SHP77 treated with DMSO at 0.1 percent for 48 hours (cell line): ENCODE measurements at regions not wholly inside any gene's neighbourhood (a gene's known extent, or its start where the extent isn't known, plus 50 kb on each side); places are given as distances from the start of the nearest gene placed in this dataset.

Experiments used
- DNase-seq: peaks from one replicate; lab custom pipeline; 2025; lab: John Stamatoyannopoulos, UW

DNA sequence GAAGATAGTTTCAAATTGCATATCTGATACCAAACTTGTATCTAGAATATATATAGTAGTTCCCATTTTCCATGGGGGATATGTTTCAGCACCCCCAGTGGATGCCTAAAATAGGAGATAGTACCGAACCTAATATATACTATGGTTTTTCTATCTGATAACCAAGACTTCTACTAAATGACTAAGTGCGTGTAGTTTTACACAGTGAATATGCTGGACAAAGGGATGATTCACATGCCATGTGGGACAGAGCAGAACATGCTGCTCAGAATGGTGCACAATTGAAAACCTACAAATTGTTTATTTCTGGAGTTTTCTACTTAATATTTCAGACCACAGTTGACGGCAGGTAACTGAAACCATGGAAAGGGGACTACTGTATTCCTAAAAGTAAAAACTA is 73.4 kb upstream of the TP63 start:
- no peak for DNase-seq

DNA sequence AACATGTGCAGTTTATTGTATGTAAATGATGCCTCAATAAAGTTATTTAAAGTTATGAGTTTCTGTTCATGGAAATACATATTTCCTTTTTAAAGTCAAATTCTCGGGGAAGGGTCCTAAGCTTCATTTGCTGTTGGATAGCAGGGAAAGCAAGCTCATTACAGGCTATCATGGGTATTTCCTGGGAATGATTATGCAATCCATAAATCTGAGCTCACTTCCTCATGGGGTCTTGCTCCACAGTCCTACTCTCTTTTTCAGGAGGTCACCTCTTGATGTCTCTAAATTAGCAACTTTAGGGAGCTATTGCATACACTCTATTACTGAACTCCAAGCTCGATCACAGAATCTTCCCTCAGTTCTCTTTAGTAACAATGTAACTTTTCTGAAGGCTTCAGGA is 69.9 kb upstream of the TP63 start:
- DNase-seq, result no peak

DNA sequence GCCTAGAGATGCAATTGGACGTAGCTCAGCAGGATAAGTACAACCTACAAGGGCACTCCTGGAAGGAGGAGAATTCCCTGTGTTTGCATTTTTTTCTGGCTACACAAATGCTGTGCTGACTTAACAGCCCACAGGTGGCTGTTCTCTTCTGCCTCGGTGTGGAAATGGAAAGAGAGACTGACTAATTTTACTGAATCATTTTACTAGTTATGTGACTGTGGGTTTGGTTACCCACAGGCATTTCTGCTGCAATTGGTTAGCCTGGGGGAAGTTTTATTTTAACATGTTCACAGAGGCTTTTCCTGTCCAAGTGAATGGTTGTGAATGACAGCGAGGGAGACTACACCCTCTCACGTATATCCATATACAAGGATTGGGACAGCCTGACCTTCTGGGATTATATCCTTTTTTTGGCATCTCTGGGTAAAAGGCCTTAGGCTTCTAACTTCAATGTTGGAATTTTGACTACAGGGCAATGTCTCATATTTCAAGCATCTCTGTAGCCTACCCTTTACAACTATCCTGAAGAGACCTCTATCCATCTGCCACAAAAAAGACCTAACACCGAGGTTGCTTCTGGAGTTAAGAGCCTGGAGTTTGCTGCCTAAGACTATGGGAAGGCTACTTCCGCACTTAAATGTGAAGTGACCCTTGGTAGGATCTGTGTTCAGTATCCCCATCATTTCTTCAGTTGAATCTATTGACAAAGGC is 67.2 kb upstream of the TP63 start:
- DNase-seq, result no peak

DNA sequence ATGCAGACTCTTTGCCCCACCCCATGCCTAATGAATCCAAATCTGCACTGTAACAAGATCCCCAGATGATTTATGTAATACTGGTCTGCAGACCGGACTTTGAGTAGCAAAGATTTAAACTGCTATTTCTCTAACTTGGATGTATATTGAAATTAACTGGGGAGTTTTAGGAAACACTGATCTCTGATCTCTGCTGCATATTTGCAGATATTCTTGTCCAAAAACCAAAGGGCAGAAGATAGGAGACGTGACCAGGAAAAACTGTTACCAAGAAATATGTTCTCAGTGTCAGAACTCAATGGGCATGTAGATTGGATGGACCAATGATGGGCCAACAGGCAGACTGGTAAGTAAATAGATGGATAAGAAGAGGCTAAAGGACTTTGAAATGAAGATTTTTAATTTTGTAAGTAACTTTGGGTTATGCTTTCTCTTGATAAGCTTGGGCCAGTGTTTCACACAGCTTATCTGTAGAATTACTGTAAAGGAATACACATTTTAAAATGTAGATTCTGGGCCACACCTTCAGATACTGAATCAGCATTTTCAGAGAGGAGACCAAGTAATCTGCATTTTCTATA is 64.5 kb upstream of the TP63 start:
- no peak for DNase-seq

DNA sequence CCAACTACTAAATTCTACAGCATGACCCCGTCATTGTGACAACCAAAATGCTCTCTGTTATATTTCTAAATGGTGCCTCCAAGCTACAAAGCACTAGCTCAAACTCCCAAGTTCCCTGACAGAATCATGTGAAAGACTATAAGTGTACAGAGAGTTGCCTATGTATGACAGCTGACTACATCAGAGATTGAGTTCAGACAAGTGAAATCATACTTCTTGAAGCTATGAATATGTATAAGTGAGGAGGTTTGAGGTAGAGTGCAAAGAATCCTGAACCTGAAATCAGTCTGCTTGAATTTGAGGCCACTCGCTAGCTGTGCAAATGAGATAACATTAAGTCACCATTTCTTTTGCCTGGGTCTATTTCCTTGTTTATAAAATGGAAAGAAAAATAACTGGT is 63.9 kb upstream of the TP63 start:
- no peak for DNase-seq

DNA sequence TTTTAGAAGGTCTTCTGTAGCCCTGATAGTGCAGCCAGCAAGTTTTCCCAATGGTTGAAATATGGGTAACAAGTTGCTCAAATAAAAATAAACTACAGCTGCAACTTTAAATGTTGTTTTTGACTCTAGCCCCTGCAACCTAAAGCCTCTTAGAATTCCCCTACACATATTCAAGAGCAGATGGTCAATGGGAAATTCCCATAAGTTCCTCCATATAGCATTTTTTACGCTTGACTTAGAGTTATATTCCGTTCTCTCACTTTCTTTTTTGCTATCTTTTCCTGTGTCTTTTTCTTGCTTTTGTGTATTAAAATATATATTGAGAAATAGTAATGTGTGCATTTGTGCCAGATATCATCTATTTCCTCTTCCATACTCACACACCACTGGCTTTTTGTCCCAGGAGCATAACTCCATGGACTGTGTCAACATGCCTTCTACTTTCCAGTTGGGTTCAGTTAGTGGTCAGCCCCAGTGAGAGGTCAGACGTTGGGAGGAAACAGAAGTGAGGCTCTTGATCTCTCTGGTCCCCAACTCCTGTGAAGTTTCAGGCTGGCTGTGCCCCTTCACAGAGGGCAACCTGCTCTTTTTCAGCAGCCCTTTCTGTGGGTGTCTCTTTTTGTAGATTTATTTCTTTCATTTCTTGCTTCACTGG is 63.3 kb upstream of the TP63 start:
- no peak for DNase-seq

DNA sequence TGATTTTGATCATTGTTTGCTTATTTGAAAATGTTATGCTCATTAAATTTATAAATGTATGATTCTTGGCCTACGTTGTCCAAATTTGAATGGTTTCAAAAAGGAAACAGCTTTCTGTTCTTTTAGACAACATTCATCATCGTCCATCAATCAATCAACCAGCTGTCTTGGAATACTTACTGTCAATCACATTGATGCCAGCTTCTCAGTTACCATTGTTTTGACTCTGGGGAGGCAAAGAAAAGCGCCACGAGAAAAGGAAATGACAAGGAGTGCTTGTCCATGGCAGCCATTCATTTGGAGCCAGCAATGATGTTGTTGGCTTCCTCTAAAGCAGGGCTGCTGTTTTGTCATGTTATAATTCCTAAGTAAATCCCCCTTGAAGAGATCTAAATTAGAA is 62.2 kb upstream of the TP63 start:
- no peak for DNase-seq

DNA sequence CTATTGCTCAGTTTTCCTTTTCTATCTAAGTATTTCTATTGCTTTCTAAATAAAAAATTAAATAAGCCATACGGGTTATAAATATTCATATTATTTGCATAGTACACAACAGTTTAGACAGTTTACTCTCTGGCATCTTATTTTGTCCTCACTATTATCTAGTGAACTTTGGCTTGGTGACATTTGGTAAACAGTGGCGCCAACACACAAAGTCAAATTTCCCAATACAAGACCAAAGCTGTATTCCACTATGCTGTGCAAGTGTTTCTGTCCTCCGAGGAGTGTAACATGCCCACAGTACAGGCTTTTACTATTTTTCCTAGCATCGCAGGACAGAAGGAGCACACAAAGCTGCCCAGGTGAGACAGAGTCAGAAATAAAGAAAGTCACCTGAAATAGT is 61.7 kb upstream of the TP63 start:
- no peak for DNase-seq

DNA sequence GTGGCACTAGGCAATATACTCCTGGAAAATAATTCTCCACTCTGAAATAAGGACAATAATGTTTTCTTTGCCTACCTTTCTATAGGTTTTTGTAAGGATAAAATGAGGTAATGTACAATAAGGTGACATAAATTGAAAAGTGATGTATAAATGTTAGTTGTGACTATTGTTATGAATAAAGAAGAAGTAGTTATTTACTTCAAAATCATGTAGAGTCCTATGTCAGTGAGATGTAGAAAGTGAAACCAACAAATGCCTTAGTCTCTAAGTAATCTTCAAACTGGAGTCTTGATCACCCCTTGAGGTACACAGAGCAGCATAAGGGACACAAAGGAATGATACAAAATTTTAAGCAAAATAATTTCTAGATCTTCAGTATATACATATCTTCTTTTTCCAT is 60.3 kb upstream of the TP63 start:
- DNase-seq, result no peak

DNA sequence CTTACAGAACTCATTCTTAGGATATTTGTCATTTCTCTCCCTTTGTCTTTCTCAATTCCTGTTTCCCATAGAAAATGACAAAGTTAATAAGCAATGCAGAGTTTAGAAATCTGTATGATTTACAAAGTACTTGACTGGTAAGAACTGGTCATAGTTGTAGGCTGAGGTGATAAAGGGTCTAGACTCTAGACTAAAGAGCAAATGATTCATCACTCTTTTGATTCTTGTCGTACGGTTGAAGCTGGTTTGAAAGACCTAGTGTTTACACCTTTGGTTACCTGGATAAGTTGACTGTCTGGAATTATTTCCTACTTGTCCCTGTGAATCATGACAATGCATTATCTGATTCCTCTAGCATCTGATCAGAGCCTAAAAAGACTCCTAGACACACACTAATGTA is 58.9 kb upstream of the TP63 start:
- no peak for DNase-seq

DNA sequence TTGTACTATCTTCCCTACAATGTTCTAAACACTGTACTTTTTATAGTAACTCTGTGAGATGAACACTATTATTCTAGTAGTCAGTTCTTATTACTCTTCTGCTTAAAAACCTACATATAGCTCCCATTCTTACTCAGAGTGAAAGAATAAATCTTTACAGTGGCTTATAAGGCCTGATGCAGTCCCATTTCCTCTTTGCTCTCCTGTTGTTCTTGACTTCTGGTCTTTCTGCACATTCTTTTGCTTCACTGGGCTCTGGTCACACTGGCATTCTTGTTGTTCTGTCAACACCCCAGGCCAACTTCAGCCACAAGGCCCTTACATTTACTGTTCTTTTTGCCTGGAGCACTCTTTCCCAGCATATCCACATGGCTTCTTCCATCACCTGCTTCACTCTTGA is 58.2 kb upstream of the TP63 start:
- no peak for DNase-seq

DNA sequence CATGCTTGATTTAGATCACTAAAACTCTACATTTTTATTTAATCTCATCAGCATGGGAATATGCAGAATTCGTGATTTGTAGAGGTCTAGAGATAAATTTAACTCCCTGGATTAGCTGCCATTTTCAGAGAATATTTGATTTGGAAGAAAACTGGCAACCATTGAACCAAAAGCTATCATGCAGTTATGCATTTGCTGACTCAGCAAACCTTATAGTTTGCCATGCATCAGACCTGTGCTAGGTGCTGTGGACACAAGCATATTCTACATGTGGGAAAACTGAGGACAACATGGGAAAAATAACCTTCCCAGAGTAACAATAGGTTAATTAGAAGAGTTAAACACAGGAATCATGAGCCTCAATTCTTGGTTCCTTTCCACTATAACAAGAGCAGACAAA is 54.7 kb upstream of the TP63 start:
- no peak for DNase-seq

DNA sequence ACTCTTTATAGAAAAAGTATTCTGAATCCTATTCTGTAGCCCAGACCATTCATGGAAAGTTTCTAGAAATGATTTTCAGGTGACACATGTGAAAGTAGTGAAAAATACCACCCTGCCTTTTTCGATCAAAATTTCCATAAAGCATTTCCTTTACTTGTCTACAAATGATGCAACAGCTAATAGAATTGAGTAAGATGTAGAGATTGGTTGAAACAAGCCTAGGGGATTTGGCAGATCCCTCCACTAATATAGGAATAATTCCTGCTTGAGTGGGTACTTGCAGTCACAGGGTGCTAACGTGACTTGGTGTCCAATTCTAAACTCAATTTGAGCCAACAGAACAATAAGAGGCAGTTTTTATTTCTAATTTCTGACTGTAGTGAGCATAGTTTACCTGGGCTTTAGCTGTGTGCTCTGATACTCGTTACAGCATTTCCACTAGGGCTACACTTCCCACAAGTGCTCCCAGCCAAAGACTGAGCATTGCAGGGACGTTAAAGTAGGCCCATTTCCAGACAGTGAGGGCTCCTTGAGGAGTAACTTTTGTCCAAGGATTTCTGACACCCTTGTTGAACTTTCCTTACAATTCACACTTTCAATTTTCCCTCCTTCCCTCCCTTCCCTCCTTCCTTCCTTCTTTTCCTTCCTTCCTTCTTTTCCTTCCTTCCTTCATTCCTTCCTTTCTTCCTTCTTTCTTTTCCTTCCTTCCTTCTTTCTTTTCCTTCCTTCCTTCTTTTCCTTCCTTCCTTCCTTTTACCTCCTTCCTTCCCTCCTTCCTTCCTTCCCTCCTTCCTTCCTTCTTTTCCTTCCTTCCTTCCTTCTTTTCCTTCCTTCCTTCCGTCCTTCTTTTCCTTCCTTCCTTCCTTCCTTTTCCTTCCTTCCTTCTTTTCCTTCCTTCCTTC is 53.9 kb upstream of the TP63 start:
- DNase-seq, result no peak

DNA sequence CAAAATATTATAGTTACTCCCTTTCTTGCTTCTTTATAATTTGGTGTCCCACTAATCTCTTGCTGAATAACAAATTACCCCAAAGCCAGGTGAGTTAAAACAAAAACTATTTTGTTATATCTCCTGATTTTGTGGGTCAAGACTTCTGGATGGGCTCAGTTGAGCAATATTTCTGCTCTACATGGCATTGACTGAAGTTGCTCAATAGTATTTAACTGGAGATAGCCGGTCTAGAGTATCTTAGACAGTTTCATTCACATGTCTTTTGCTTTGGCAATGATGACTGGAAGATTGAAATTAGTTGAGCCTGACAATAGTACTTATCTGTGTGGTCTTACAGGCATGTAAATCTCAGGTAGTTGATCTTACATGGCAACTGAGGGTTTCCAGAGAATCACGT is 51.0 kb upstream of the TP63 start:
- no peak for DNase-seq
